ENCODE measurements at regions not wholly inside any gene's neighbourhood (a gene's known extent, or its start where the extent isn't known, plus 50 kb on each side); places are given as distances from the start of the nearest gene placed in this dataset.
"Not testable (repeated sequence)": the region's sequence is repeated elsewhere in the genome, so short reads cannot be mapped to it uniquely, and the experiment has no call there.

GRCh38 chr11:129711760-129712159 lies 103.9 kb upstream of the TMEM45B start:
- Histone ChIP-seq H3K4me3 (ENCODE audit: low read depth, low read length) (no peak overlapping the region), H3K36me3 (ENCODE audit: control insufficient read depth, insufficient read depth, low read length) (no peaks in the 10 kb centered on the region), H3K27me3 (ENCODE audit: control insufficient read depth, insufficient read depth, low read length) (no peaks in the 10 kb centered on the region)
- no peak for TF ChIP-seq CTCF (IDR thresholded peaks at IDR 0.05; ENCODE audit: insufficient read depth, low read length, poor library complexity, severe bottlenecking)
- DNase-seq (ENCODE audit: low read depth) = no peak

DNA sequence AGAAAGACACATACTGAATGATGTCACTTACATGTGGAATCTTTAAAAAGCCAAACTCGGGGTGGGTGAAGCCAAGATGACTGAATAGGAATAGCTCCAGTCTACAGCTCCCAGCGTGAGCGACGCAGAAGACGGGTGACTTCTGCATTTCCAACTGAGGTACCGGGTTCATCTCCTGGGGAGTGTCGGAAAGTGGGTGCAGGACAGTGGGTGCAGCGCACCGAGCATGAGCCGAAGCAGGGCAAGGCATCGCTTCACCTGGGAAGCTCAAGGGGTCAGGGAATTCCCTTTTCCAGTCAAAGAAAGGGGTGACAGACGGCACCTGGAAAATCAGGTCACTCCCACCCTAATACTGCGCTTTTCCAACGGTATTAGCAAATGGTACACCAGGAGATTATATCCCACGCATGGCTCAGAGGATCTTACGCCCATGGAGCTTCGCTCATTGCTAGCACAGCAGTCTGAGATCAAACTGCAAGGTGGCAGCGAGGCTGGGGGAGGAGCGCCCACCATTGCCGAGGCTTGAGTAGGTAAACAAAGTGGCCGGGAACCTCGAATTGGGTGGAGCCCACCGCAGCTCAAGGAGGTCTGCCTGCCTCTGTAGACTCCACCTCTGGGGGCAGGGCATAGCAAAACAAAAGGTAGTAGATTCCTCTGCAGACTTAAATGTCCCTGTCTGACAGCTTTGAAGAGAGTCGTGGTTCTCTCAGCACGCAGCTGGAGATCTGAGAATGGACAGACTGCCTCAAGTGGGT lies 103.0 kb upstream of the TMEM45B start:
- not testable (repeated sequence) for H3K4me3 ChIP-seq (ENCODE audit: low read depth, low read length); H3K36me3 ChIP-seq (ENCODE audit: control insufficient read depth, insufficient read depth, low read length); H3K27me3 ChIP-seq (ENCODE audit: control insufficient read depth, insufficient read depth, low read length); DNase-seq (ENCODE audit: low read depth)

DNA sequence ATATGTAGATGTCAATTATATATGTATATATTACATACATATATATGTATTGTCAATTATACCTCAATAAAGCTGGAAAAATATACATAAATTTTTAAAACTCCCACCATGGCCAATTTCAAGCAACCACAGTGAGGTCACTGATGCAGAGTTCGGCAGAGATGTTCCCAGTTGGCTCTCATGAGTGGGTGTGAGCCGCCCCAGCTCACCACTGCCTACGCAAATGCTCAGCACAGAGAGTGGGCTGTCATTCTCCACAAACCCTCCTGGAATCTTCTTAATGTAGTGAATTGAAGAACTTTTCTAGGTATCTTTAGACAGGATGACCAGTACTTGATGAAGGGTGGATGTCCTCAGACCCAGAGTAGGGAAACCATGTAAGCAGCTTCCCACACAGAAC lies 96.6 kb upstream of the TMEM45B start:
- DNase-seq (ENCODE audit: low read depth) = no peak
- TF ChIP-seq CTCF (IDR thresholded peaks at IDR 0.05; ENCODE audit: insufficient read depth, low read length, poor library complexity, severe bottlenecking) = no peak
- no peaks in the 10 kb centered on the region for H3K27me3 ChIP-seq (ENCODE audit: control insufficient read depth, insufficient read depth, low read length)
- H3K4me3 ChIP-seq (ENCODE audit: low read depth, low read length) = no peak overlapping the region
- no peaks in the 10 kb centered on the region for H3K36me3 ChIP-seq (ENCODE audit: control insufficient read depth, insufficient read depth, low read length)

- TF ChIP-seq CTCF (IDR thresholded peaks at IDR 0.05; ENCODE audit: insufficient read depth, low read length, poor library complexity, severe bottlenecking) = no peak
- H3K4me3 ChIP-seq (ENCODE audit: low read depth, low read length) = no peak overlapping the region
- DNase-seq (ENCODE audit: low read depth) = no peak
- H3K27me3 ChIP-seq (ENCODE audit: control insufficient read depth, insufficient read depth, low read length) = no peaks in the 10 kb centered on the region
- no peaks in the 10 kb centered on the region for H3K36me3 ChIP-seq (ENCODE audit: control insufficient read depth, insufficient read depth, low read length)
Measured at GRCh38 chr11:129720156-129720555, 95.5 kb upstream of the TMEM45B start.

DNA sequence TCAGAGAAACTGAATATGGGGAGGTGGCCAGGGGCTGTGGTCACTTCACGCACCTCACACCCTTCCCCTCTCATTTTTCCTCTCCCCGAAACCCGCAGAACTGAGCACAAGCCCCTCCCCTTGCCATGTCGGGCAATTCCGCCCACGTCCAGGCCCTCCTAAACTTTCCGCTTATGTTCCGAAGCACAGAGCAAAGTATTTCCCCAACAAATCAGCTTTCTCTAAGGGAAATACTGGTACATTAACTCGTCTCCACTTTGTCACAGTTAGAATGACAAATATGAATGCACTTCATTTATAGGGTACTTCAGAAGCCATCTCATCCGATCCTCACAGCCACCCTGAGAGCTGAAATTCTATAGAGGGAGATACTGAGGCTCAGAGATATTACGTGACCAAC lies 94.7 kb upstream of the TMEM45B start:
- no peaks in the 10 kb centered on the region for H3K36me3 ChIP-seq (ENCODE audit: control insufficient read depth, insufficient read depth, low read length)
- no peak for DNase-seq (ENCODE audit: low read depth)
- no peak overlapping the region for H3K4me3 ChIP-seq (ENCODE audit: low read depth, low read length)
- no peak for TF ChIP-seq CTCF (IDR thresholded peaks at IDR 0.05; ENCODE audit: insufficient read depth, low read length, poor library complexity, severe bottlenecking)
- no peaks in the 10 kb centered on the region for H3K27me3 ChIP-seq (ENCODE audit: control insufficient read depth, insufficient read depth, low read length)

DNA sequence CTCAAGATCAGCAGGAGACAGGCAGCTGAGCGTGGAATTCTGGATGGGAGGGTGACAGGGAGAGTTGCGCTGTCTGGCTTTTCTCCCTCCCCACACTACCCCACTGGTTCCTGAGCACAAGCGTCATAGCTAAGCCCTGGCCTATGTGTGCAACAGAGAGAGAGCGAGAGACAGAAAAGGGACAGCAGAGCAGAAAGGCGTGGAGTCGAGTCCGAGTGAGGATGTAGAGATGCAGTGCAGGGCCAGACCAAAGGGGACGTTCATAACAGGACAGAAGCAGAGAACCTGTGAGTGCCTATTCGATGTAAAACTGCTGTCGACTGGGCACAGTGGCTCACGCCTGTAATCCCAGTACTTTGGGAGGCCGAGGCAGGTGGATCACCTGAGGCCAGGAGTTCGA lies 94.0 kb upstream of the TMEM45B start:
- no peak for TF ChIP-seq CTCF (IDR thresholded peaks at IDR 0.05; ENCODE audit: insufficient read depth, low read length, poor library complexity, severe bottlenecking)
- no peak for DNase-seq (ENCODE audit: low read depth)
- H3K36me3 ChIP-seq (ENCODE audit: control insufficient read depth, insufficient read depth, low read length) = no peaks in the 10 kb centered on the region
- H3K27me3 ChIP-seq (ENCODE audit: control insufficient read depth, insufficient read depth, low read length) = no peaks in the 10 kb centered on the region
- no peak overlapping the region for H3K4me3 ChIP-seq (ENCODE audit: low read depth, low read length)

All from kidney epithelial cell (primary cell).